ENCODE measurements at regions not wholly inside any gene's neighbourhood (a gene's known extent, or its start where the extent isn't known, plus 50 kb on each side); places are given as distances from the start of the nearest gene placed in this dataset.

DNA sequence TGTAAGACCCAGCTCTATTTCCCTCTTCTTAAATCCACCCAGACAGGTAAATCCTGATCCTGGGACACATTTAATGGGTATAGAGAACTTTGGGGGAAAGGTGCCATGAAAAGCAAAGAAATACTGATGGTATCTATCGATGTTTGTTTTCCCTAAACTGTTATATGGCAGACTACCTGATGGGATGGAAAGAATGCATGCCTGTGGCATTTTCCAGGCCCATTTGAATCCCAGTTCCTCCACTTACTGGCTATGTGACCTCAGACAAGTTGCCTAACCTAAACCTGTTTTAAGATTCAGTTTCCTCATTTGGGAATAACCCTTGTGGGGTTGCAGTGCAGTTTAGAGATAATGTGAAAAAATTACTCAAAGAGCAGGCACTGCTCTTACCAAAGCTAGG, 404.5 kb downstream of the FUT8 start:
- Histone ChIP-seq H3K36me3 (ENCODE audit: control insufficient read depth, insufficient read depth, low read length, severe bottlenecking) (no peaks in the 10 kb centered on the region), H3K27me3 (replicated peaks; ENCODE audit: control insufficient read depth, insufficient read depth, low read length) (peaks cover 26% of the 10 kb centered on the region), H3K9ac (ENCODE audit: low read length) (no peak overlapping the region), H3K4me3 (ENCODE audit: low read length) (no peak overlapping the region), H3K9me3 (ENCODE audit: control insufficient read depth, low read length) (no peaks in the 10 kb centered on the region), H3K4me1 (ENCODE audit: control insufficient read depth, insufficient read depth, low read length) (no peaks in the 10 kb centered on the region)
- DNase-seq (ENCODE audit: low read depth), result no peak

DNA sequence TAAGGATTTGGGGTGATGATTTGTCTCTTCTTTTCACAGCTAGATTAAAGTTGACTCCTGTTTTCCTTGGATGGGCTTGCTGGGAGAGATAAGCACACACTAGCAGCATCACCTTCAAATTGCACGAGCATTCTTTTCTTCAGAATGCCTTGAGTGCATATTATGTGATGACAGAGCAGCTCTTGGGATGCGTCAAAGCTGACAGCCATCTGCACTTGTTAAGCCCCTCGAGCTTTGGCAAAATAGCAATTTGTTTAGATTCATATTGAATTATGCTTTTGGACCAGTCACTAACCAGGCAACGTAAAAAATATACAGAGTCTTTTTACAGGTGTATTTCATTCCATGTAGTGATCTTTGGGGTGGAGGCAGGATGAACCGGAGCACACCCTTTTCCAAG, 407.0 kb downstream of the FUT8 start:
- no peaks in the 10 kb centered on the region for H3K9me3 ChIP-seq (ENCODE audit: control insufficient read depth, low read length)
- H3K9ac ChIP-seq (ENCODE audit: low read length), result no peak overlapping the region
- no peak overlapping the region for H3K4me3 ChIP-seq (ENCODE audit: low read length)
- H3K36me3 ChIP-seq (ENCODE audit: control insufficient read depth, insufficient read depth, low read length, severe bottlenecking), result no peaks in the 10 kb centered on the region
- H3K27me3 ChIP-seq (replicated peaks; ENCODE audit: control insufficient read depth, insufficient read depth, low read length), result peaks cover 32% of the 10 kb centered on the region
- no peak for DNase-seq (ENCODE audit: low read depth)
- H3K4me1 ChIP-seq (ENCODE audit: control insufficient read depth, insufficient read depth, low read length), result no peaks in the 10 kb centered on the region

GRCh38 chr14:65821224-65821753, 408.8 kb downstream of the FUT8 start:
- no peaks in the 10 kb centered on the region for H3K4me1 ChIP-seq (ENCODE audit: control insufficient read depth, insufficient read depth, low read length)
- no peak for DNase-seq (ENCODE audit: low read depth)
- no peaks in the 10 kb centered on the region for H3K9me3 ChIP-seq (ENCODE audit: control insufficient read depth, low read length)
- H3K4me3 ChIP-seq (ENCODE audit: low read length), result no peak overlapping the region
- H3K9ac ChIP-seq (ENCODE audit: low read length), result no peak overlapping the region
- peaks cover 39% of the 10 kb centered on the region for H3K27me3 ChIP-seq (replicated peaks; ENCODE audit: control insufficient read depth, insufficient read depth, low read length)
- H3K36me3 ChIP-seq (ENCODE audit: control insufficient read depth, insufficient read depth, low read length, severe bottlenecking), result no peaks in the 10 kb centered on the region

- no peak overlapping the region for H3K4me3 ChIP-seq (ENCODE audit: low read length)
- H3K36me3 ChIP-seq (ENCODE audit: control insufficient read depth, insufficient read depth, low read length, severe bottlenecking), result no peaks in the 10 kb centered on the region
- H3K9ac ChIP-seq (ENCODE audit: low read length), result no peak overlapping the region
- peak; percentile 90 for DNase-seq (ENCODE audit: low read depth)
- H3K9me3 ChIP-seq (ENCODE audit: control insufficient read depth, low read length), result no peaks in the 10 kb centered on the region
- peaks cover 51% of the 10 kb centered on the region for H3K27me3 ChIP-seq (replicated peaks; ENCODE audit: control insufficient read depth, insufficient read depth, low read length)
- no peaks in the 10 kb centered on the region for H3K4me1 ChIP-seq (ENCODE audit: control insufficient read depth, insufficient read depth, low read length)
Observed at GRCh38 chr14:65824285-65824977, 411.9 kb downstream of the FUT8 start.

- Histone ChIP-seq H3K4me1 (ENCODE audit: control insufficient read depth, insufficient read depth, low read length) (no peaks in the 10 kb centered on the region), H3K27me3 (replicated peaks; ENCODE audit: control insufficient read depth, insufficient read depth, low read length) (peaks cover 51% of the 10 kb centered on the region), H3K9ac (ENCODE audit: low read length) (no peak overlapping the region), H3K4me3 (ENCODE audit: low read length) (no peak overlapping the region), H3K9me3 (ENCODE audit: control insufficient read depth, low read length) (no peaks in the 10 kb centered on the region), H3K36me3 (ENCODE audit: control insufficient read depth, insufficient read depth, low read length, severe bottlenecking) (no peaks in the 10 kb centered on the region)
- no peak for DNase-seq (ENCODE audit: low read depth)
Observed at GRCh38 chr14:65824978-65825299, 412.4 kb downstream of the FUT8 start.

GRCh38 chr14:65826946-65827345, 414.4 kb downstream of the FUT8 start:
- H3K9me3 ChIP-seq (ENCODE audit: control insufficient read depth, low read length), result no peaks in the 10 kb centered on the region
- no peaks in the 10 kb centered on the region for H3K36me3 ChIP-seq (ENCODE audit: control insufficient read depth, insufficient read depth, low read length, severe bottlenecking)
- no peak for DNase-seq (ENCODE audit: low read depth)
- no peak overlapping the region for H3K9ac ChIP-seq (ENCODE audit: low read length)
- H3K27me3 ChIP-seq (replicated peaks; ENCODE audit: control insufficient read depth, insufficient read depth, low read length), result peaks cover 39% of the 10 kb centered on the region
- H3K4me3 ChIP-seq (ENCODE audit: low read length), result no peak overlapping the region
- no peaks in the 10 kb centered on the region for H3K4me1 ChIP-seq (ENCODE audit: control insufficient read depth, insufficient read depth, low read length)

DNA sequence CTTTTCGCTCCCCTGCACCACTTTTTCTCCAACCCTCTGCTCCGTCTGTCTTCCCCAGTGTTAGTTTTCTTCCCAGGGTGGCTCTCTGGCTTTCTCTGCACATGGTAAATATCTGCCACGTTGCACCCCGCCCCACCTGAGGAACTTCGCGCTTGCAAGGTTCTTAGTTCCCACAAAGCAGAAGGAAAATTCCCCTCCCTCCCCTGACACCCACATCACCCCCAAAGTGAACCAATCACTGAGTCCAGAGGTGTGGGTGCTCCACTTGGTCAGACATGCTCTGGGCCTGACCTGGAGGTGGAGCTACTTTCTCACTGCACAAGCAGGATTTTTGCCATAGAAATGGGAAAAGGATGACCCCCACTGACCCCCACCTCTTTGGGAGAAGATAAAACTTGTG, 415.0 kb downstream of the FUT8 start:
- Histone ChIP-seq H3K27me3 (replicated peaks; ENCODE audit: control insufficient read depth, insufficient read depth, low read length) (peaks cover 39% of the 10 kb centered on the region), H3K9me3 (ENCODE audit: control insufficient read depth, low read length) (no peaks in the 10 kb centered on the region), H3K4me3 (ENCODE audit: low read length) (no peak overlapping the region), H3K9ac (ENCODE audit: low read length) (no peak overlapping the region), H3K36me3 (ENCODE audit: control insufficient read depth, insufficient read depth, low read length, severe bottlenecking) (no peaks in the 10 kb centered on the region), H3K4me1 (ENCODE audit: control insufficient read depth, insufficient read depth, low read length) (peaks cover 4% of the 10 kb centered on the region)
- no peak for DNase-seq (ENCODE audit: low read depth)

GRCh38 chr14:65828396-65828795, 415.9 kb downstream of the FUT8 start:
- Histone ChIP-seq H3K9ac (ENCODE audit: low read length) (no peak overlapping the region), H3K4me3 (ENCODE audit: low read length) (no peak overlapping the region), H3K4me1 (ENCODE audit: control insufficient read depth, insufficient read depth, low read length) (peaks cover 13% of the 10 kb centered on the region), H3K9me3 (ENCODE audit: control insufficient read depth, low read length) (no peaks in the 10 kb centered on the region), H3K36me3 (ENCODE audit: control insufficient read depth, insufficient read depth, low read length, severe bottlenecking) (no peaks in the 10 kb centered on the region), H3K27me3 (replicated peaks; ENCODE audit: control insufficient read depth, insufficient read depth, low read length) (peaks cover 32% of the 10 kb centered on the region)
- DNase-seq (ENCODE audit: low read depth), result no peak

DNA sequence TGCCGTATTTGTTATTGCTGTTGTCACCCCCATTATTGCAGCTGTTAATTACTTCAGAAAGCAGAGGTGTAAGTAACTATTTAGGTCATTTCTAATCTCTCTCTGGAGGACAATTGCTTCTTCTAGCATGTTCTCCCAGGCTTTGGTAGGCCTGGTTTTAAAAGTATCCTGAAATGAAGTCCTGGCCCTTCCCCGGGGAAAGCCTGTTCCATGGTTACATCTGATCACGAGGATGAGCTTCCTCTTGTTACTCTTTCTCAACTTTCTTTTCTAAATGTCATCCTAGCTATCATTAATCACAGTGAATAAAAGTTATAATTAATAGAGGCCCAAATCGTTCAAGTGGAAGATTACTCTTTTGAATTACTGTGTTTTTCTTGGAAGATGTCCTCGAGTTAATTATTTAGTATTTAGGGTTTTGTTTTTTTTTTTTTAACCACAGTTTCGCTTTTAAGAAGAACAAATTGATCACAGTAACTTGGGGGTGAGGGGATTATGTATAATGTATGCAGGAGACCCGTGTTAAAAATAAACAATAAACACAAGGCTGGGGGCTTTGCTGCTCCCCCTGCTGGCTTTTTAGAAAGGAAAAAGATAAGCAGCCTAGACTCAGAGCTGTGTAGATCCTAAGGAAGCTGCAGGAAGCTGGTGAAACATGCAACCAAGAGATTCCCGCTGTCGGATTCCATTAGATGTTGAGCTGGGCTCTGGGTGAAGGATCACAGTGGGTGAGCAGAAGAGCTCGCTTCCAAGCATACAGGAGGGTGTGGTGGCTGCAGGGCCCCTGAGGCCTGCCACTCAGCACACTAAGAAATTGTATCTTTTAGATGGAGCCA, 420.1 kb downstream of the FUT8 start:
- Histone ChIP-seq H3K36me3 (ENCODE audit: control insufficient read depth, insufficient read depth, low read length, severe bottlenecking) (no peaks in the 10 kb centered on the region), H3K9me3 (ENCODE audit: control insufficient read depth, low read length) (no peaks in the 10 kb centered on the region), H3K9ac (ENCODE audit: low read length) (peak overlapping the region; percentile 14), H3K4me1 (ENCODE audit: control insufficient read depth, insufficient read depth, low read length) (peaks cover 17% of the 10 kb centered on the region), H3K4me3 (ENCODE audit: low read length) (peak overlapping the region; percentile 28), H3K27me3 (replicated peaks; ENCODE audit: control insufficient read depth, insufficient read depth, low read length) (peaks cover 16% of the 10 kb centered on the region)
- peak; percentile 26 for DNase-seq (ENCODE audit: low read depth)

DNA sequence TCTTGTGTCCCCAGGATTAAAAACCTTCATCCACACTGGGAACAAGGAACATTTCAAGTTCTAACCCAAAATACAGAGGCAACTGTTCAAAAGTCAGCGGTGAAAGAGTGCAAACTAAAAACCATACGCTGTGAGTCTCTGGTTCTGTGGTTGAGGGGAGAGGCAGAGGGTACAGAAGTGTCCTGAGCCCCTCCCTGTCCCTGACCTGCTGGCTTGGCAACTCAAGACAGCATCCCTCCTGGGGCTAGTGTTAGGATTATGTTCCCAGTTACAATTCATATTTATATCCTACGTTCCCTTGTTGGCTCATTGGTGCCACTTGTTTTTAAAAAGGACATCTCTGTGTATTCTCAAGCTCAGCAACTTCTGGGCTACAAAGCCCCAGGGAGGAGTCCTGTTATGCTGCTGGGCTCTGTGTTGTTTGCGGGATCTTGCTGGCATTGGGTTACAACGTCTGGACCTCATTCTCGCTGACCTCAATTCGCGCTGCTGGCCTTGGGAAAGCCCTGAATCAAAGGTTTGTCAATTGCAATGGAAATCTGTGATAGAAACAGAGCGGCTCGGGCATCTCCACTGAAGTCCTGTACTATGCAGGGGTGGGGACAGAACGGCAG, 420.8 kb downstream of the FUT8 start:
- Histone ChIP-seq H3K4me3 (ENCODE audit: low read length) (peak overlapping the region; percentile 28), H3K9ac (ENCODE audit: low read length) (peak overlapping the region; percentile 14), H3K27me3 (replicated peaks; ENCODE audit: control insufficient read depth, insufficient read depth, low read length) (peaks cover 9% of the 10 kb centered on the region), H3K36me3 (ENCODE audit: control insufficient read depth, insufficient read depth, low read length, severe bottlenecking) (no peaks in the 10 kb centered on the region), H3K9me3 (ENCODE audit: control insufficient read depth, low read length) (no peaks in the 10 kb centered on the region), H3K4me1 (ENCODE audit: control insufficient read depth, insufficient read depth, low read length) (peaks cover 17% of the 10 kb centered on the region)
- no peak for DNase-seq (ENCODE audit: low read depth)

GRCh38 chr14:65834051-65834450, 421.5 kb downstream of the FUT8 start:
- peaks cover 6% of the 10 kb centered on the region for H3K27me3 ChIP-seq (replicated peaks; ENCODE audit: control insufficient read depth, insufficient read depth, low read length)
- no peak overlapping the region for H3K9ac ChIP-seq (ENCODE audit: low read length)
- no peaks in the 10 kb centered on the region for H3K9me3 ChIP-seq (ENCODE audit: control insufficient read depth, low read length)
- H3K4me1 ChIP-seq (ENCODE audit: control insufficient read depth, insufficient read depth, low read length), result peaks cover 17% of the 10 kb centered on the region
- H3K36me3 ChIP-seq (ENCODE audit: control insufficient read depth, insufficient read depth, low read length, severe bottlenecking), result no peaks in the 10 kb centered on the region
- no peak for DNase-seq (ENCODE audit: low read depth)
- no peak overlapping the region for H3K4me3 ChIP-seq (ENCODE audit: low read length)

Measured in adipocyte (in vitro differentiated cells).